Stimulated activated naive CD8-positive, alpha-beta T cell treated with anti-CD3 and anti-CD28 coated beads, Interleukin-15, amount 100 ng/mL, for 72 hours (primary cell): ENCODE measurements at regions not wholly inside any gene's neighbourhood (a gene's known extent, or its start where the extent isn't known, plus 50 kb on each side); places are given as distances from the start of the nearest gene placed in this dataset.
"Not testable (repeated sequence)": the region's sequence is repeated elsewhere in the genome, so short reads cannot be mapped to it uniquely, and the experiment has no call there.

Experiments used
- ATAC-seq: fragments of 150-1000 bp; cut with Tn5 transposase; 2 replicates; pipeline ENCODE4 v1.10.0; 2021; ENCODE audit warnings: mild to moderate bottlenecking, moderate library complexity
- DNase-seq, 2 donors: peaks; one replicate each; pipeline ENCODE4 v3.0.0; 2021 to 2022
- H3K27ac Mint-ChIP-seq, 2 donors: one replicate each; pipeline ENCODE4 v1.8.0; 2022; ENCODE audit warnings: mild to moderate bottlenecking in 2 of 2, mixed read lengths in 2 of 2, moderate library complexity in 2 of 2
- H3K27me3 Mint-ChIP-seq: one replicate; pipeline ENCODE4 v1.8.0; 2022; ENCODE audit warnings: mixed read lengths
- H3K4me1 Mint-ChIP-seq: one replicate; pipeline ENCODE4 v1.8.0; 2022; ENCODE audit warnings: mild to moderate bottlenecking, mixed read lengths
- H3K4me3 Mint-ChIP-seq, 2 donors: one replicate each; pipeline ENCODE4 v1.8.0; 2022; ENCODE audit warnings: mild to moderate bottlenecking in 2 of 2, mixed read lengths in 2 of 2, moderate library complexity in 1 of 2
- H3K9me3 Mint-ChIP-seq, 2 donors: one replicate each; pipeline ENCODE4 v1.8.0; 2022; ENCODE audit warnings: mixed read lengths in 2 of 2

- Mint-ChIP-seq H3K4me1 (peaks cover 6% of the 10 kb centered on the region), H3K4me3 (no peak overlapping the region), H3K9me3 (peaks cover 0 to 7% of the 10 kb centered on the region in 2 donors), H3K27me3 (no peaks in the 10 kb centered on the region), H3K27ac (no peak overlapping the region)
- ATAC-seq, result no peak
- DNase-seq, result no peak
Measured at GRCh38 chr11:21625982-21626381, 566.9 kb upstream of the ANO5 start.

- H3K4me1 Mint-ChIP-seq, result peaks cover 6% of the 10 kb centered on the region
- H3K27ac Mint-ChIP-seq, result no peak overlapping the region
- ATAC-seq, result no peak
- H3K4me3 Mint-ChIP-seq, result no peak overlapping the region
- H3K27me3 Mint-ChIP-seq, result no peaks in the 10 kb centered on the region
- DNase-seq, result no peak
- H3K9me3 Mint-ChIP-seq, result peaks cover 0 to 7% of the 10 kb centered on the region in 2 donors
Measured at GRCh38 chr11:21628641-21629040, 564.2 kb upstream of the ANO5 start.

- ATAC-seq, result no peak
- Mint-ChIP-seq H3K27me3 (no peaks in the 10 kb centered on the region), H3K4me3 (no peak overlapping the region), H3K9me3 (peaks cover 0 to 7% of the 10 kb centered on the region in 2 donors), H3K4me1 (peaks cover under 1% of the 10 kb centered on the region), H3K27ac (no peak overlapping the region)
- DNase-seq, result no peak
Measured at GRCh38 chr11:21630934-21631478, 561.9 kb upstream of the ANO5 start.

GRCh38 chr11:21631991-21632390 lies 560.9 kb upstream of the ANO5 start:
- no peak overlapping the region for H3K27ac Mint-ChIP-seq
- no peak for ATAC-seq

GRCh38 chr11:21634491-21634890 lies 558.4 kb upstream of the ANO5 start:
- H3K27me3 Mint-ChIP-seq, result no peaks in the 10 kb centered on the region
- no peaks in the 10 kb centered on the region for H3K9me3 Mint-ChIP-seq
- ATAC-seq (no peak), DNase-seq (no peak)
- no peak overlapping the region for H3K4me3 Mint-ChIP-seq
- H3K4me1 Mint-ChIP-seq, result no peaks in the 10 kb centered on the region
- H3K27ac Mint-ChIP-seq, result no peak overlapping the region

More at GRCh38 chr11:21631991-21632390, 560.9 kb upstream of the ANO5 start:
- Mint-ChIP-seq H3K4me3 (no peak overlapping the region), H3K9me3 (peaks cover 0 to 7% of the 10 kb centered on the region in 2 donors), H3K27me3 (no peaks in the 10 kb centered on the region), H3K4me1 (no peaks in the 10 kb centered on the region)
- DNase-seq, result no peak

GRCh38 chr11:21634956-21635355 lies 557.9 kb upstream of the ANO5 start:
- DNase-seq (no peak), ATAC-seq (no peak)
- Mint-ChIP-seq H3K4me1 (no peaks in the 10 kb centered on the region), H3K4me3 (no peak overlapping the region), H3K27me3 (no peaks in the 10 kb centered on the region), H3K9me3 (no peaks in the 10 kb centered on the region), H3K27ac (no peak overlapping the region)

- H3K4me3 Mint-ChIP-seq, result no peak overlapping the region
- ATAC-seq (no peak), DNase-seq (no peak)
- H3K4me1 Mint-ChIP-seq, result no peaks in the 10 kb centered on the region
- no peaks in the 10 kb centered on the region for H3K27me3 Mint-ChIP-seq
- no peak overlapping the region for H3K27ac Mint-ChIP-seq
- no peaks in the 10 kb centered on the region for H3K9me3 Mint-ChIP-seq
Measured at GRCh38 chr11:21635394-21636145, 557.3 kb upstream of the ANO5 start.

- ATAC-seq (no peak), DNase-seq (no peak)
- no peak overlapping the region for H3K27ac Mint-ChIP-seq
- H3K9me3 Mint-ChIP-seq, result no peaks in the 10 kb centered on the region
- no peak overlapping the region for H3K4me3 Mint-ChIP-seq
- H3K4me1 Mint-ChIP-seq, result no peaks in the 10 kb centered on the region
- H3K27me3 Mint-ChIP-seq, result no peaks in the 10 kb centered on the region
Measured at GRCh38 chr11:21636561-21636960, 556.3 kb upstream of the ANO5 start.

GRCh38 chr11:21640491-21640890 lies 552.4 kb upstream of the ANO5 start:
- H3K27ac Mint-ChIP-seq, result no peak overlapping the region
- ATAC-seq (no peak), DNase-seq (no peak)
- H3K9me3 Mint-ChIP-seq, result peaks cover 0 to 14% of the 10 kb centered on the region in 2 donors
- H3K4me3 Mint-ChIP-seq, result no peak overlapping the region
- no peaks in the 10 kb centered on the region for H3K27me3 Mint-ChIP-seq
- H3K4me1 Mint-ChIP-seq, result no peaks in the 10 kb centered on the region

- H3K9me3 Mint-ChIP-seq, result peaks cover 0 to 14% of the 10 kb centered on the region in 2 donors
- ATAC-seq (no peak), DNase-seq (no peak)
- H3K27ac Mint-ChIP-seq, result no peak overlapping the region
- H3K4me3 Mint-ChIP-seq, result no peak overlapping the region
- no peaks in the 10 kb centered on the region for H3K27me3 Mint-ChIP-seq
- H3K4me1 Mint-ChIP-seq, result no peaks in the 10 kb centered on the region
Measured at GRCh38 chr11:21641869-21642268, 551.0 kb upstream of the ANO5 start.

- Mint-ChIP-seq H3K27ac (no peak overlapping the region), H3K4me1 (no peaks in the 10 kb centered on the region), H3K4me3 (no peak overlapping the region), H3K27me3 (no peaks in the 10 kb centered on the region), H3K9me3 (peaks cover 0 to 19% of the 10 kb centered on the region in 2 donors)
- DNase-seq (no peak), ATAC-seq (no peak)
Measured at GRCh38 chr11:21646351-21646750, 546.5 kb upstream of the ANO5 start.

- no peak overlapping the region for H3K27ac Mint-ChIP-seq
- H3K4me3 Mint-ChIP-seq, result no peak overlapping the region
- H3K27me3 Mint-ChIP-seq, result no peaks in the 10 kb centered on the region
- DNase-seq (no peak), ATAC-seq (no peak)
- H3K9me3 Mint-ChIP-seq, result peaks cover 0 to 5% of the 10 kb centered on the region in 2 donors
- no peaks in the 10 kb centered on the region for H3K4me1 Mint-ChIP-seq
Measured at GRCh38 chr11:21650961-21651360, 541.9 kb upstream of the ANO5 start.

- peaks cover 0 to 8% of the 10 kb centered on the region in 2 donors for H3K9me3 Mint-ChIP-seq
- no peak overlapping the region for H3K27ac Mint-ChIP-seq
- no peak for DNase-seq
- no peak for ATAC-seq
- no peak overlapping the region for H3K4me3 Mint-ChIP-seq
- no peaks in the 10 kb centered on the region for H3K27me3 Mint-ChIP-seq
- H3K4me1 Mint-ChIP-seq, result no peaks in the 10 kb centered on the region
Measured at GRCh38 chr11:21653951-21654421, 538.9 kb upstream of the ANO5 start.

- Mint-ChIP-seq H3K4me1 (no peaks in the 10 kb centered on the region), H3K9me3 (peaks cover 0 to 8% of the 10 kb centered on the region in 2 donors), H3K4me3 (no peak overlapping the region), H3K27me3 (no peaks in the 10 kb centered on the region), H3K27ac (no peak overlapping the region)
- no peak for DNase-seq
- ATAC-seq, result no peak
Measured at GRCh38 chr11:21656065-21656464, 536.8 kb upstream of the ANO5 start.

- no peak for ATAC-seq
- Mint-ChIP-seq H3K27ac (no peak overlapping the region), H3K9me3 (peaks cover 0 to 8% of the 10 kb centered on the region in 2 donors), H3K27me3 (no peaks in the 10 kb centered on the region), H3K4me1 (no peaks in the 10 kb centered on the region), H3K4me3 (no peak overlapping the region)
- DNase-seq, result no peak
Measured at GRCh38 chr11:21658654-21659193, 534.2 kb upstream of the ANO5 start.

GRCh38 chr11:21659377-21659776 lies 533.5 kb upstream of the ANO5 start:
- H3K9me3 Mint-ChIP-seq, H3K27me3 Mint-ChIP-seq, H3K4me3 Mint-ChIP-seq, ATAC-seq, H3K4me1 Mint-ChIP-seq, DNase-seq, H3K27ac Mint-ChIP-seq: not testable (repeated sequence)
